ENCODE measurements at regions not wholly inside any gene's neighbourhood (a gene's known extent, or its start where the extent isn't known, plus 50 kb on each side); places are given as distances from the start of the nearest gene placed in this dataset.
"Not testable (repeated sequence)": the region's sequence is repeated elsewhere in the genome, so short reads cannot be mapped to it uniquely, and the experiment has no call there.

DNA sequence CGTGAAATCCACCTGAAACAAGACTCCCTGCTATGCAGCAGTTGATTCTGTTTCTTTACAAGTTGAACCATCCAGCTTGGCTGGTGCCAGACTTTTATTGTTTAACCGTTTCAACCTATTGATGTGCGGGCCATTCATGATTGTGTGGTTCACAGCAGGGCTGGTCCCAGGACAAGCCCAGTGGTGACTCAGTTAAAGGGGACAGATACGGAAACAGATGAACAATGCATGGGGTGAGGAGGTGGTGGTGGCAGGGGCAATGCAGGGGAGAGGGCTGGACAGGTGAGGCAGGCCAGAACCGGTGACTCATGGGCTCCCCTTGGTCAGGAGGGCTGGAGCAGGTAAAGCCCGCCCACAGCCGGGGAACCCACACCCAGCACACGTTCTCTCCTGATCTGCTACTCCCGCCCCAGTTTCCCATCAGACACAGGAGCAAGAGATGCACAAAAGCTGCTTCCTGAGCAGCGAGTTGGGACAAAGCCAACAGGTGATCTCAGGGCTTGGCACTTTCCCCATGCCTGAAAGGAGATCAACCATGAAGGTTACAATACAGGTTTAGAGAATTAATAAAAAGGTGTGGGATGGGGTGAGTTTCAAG is 232.2 kb downstream of the LY86 start:
- no peak for DNase-seq

DNA sequence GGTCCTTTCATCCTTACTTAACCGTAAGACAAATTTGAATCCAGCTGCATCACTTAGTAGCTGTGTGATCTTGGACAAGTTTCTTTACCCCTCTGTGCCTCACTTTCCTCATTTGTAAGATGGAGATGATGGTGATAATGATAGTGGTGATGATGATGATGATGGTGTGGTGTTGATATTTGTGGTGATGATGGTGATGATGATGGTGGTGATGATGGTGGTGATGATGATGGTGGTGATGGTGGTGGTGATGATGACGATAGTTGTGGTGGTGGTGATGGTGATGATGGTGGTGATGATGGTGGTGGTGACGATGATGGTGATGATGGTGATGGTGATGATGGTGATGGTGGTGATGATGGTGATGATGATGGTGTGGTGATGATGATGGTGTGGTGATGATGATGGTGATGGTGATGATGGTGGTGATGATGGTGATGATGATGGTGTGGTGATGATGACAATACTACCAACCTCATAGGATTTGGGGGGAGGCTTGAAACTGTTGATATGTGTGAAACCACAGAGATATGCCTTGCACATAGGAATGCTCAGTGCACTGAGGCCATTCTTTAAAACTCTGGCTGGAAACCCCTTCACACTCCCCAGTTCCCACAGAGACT is 233.2 kb downstream of the LY86 start:
- DNase-seq, result no peak

DNA sequence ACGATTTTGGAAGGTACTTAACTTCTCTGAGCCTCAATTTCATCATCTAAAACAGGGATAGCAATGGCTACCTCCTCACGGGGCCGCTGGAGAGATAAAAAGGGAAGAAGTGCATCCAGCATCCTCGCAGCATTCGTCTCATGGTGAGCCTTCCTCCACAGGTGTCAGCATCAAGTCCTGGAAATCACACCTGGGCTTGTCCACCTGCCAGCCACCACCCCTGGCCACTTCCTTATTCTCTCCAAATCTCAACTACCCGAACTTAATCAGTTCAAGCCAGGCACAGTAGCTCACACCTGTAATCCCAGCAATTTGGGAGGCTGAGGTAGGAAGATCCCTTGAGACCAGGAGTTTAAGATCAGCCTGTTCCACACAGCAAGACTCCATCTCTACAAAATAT is 234.5 kb downstream of the LY86 start:
- no peak for DNase-seq

DNA sequence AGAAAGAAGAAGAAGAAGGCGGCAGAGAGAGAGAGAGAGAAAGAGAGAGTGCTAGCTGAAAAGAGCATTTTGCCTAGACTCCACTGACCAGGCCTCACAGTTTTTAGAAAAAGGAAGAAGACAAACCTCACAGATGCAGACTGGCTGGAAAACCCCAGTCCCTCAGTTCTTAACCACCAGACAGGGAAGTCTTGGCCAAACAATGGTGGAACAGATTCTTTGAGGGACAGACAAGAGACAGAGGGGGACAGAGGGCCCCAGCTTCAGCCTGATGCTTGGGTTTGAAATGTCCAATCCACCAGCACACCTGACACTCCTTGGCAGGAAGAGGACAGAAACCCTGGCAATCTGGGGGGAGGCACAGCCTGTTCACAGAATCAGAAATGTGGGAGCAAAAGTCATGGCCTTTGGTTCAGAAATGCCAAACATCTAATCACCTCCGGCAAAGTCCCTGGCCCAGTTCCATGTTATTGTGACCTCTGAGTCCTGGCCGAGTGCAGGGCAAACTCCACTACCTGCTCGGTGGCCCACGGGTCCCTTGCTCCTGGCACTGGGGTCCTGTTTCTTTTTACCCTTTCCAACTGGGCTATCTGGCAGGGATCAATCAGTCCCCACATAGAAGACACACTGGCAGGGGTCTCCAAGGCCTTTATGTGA is 235.2 kb downstream of the LY86 start:
- DNase-seq, result no peak

- no peak for DNase-seq
Observed at GRCh38 chr6:6824381-6824780, 235.9 kb downstream of the LY86 start.

- DNase-seq, result no peak
Observed at GRCh38 chr6:6825193-6825784, 236.8 kb downstream of the LY86 start.

- DNase-seq, result no peak
Observed at GRCh38 chr6:6826095-6826901, 237.8 kb downstream of the LY86 start.

GRCh38 chr6:6826961-6827360 is 238.4 kb downstream of the LY86 start:
- no peak for DNase-seq

DNA sequence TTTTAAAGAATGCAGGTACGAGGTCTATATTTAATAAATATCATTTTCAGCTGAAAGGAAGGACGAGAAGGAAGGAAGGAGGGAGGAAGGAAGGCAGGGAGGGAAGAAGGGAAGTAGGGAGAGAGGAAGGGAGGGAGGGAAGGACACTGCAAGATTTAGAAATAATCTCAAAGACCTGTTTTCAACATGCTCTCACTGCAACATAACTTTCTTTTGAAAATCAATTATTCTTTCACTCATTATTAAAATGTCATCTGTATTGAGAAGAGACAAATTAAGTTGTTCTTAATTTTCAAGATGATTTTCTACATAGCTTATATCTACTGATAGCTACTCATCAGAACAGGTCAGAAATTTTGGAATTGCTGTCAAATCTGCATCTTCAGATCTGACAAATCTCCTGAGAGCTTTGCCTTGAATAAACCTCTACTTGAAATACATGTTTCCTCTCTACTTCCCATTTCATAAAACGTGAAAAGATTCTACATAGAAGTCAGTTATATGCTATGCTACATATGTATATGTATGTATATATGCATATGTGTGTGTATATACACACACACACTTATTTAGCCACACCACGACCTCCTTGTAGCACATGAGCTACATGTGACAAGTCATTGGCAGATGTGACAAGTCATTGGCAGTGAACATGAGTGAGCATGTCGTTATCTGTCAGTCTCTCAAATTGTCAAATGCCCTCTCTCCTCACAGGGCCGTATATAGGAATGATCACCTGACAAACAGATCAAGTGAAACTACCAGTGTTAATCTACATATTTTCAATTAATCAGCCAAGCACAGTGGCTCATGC is 241.6 kb downstream of the LY86 start:
- no peak for DNase-seq

DNA sequence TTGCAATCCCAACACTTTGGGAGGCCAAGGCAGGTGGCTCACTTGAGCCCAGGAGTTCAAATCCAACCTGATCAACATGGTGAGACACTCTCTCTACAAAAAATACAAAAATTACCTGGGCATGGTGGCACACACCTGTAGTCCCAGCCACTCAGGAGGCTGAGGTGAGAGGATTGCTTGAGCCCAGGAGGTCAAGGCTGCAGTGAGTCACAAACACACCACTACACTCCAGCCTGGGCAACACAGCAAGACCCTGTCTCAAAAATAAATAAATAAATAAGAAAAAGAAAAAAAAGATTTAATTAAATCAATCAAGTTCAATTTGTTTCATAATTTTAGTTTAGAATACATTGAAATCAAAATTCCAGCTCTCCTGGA is 242.2 kb downstream of the LY86 start:
- DNase-seq, result not testable (repeated sequence)

DNA sequence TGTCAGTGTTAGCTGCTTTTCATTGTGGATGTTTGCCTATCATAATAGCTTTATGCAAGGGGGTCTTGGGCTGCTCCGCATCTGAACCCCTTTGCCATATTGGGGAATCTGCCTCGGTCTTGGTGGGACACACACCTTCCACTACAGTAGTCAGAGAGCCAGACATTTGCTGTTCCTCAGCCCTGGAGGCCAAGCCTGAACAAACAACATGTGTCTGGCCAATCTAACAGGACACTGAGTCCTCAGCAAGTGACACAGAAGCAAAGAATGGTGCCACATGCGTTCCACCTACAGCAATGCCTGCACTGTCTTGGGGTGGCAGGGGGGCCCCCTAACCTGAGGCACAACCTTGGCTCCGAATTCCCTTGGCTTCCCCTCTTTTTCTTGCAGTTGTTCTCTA is 243.9 kb downstream of the LY86 start:
- no peak for DNase-seq

DNA sequence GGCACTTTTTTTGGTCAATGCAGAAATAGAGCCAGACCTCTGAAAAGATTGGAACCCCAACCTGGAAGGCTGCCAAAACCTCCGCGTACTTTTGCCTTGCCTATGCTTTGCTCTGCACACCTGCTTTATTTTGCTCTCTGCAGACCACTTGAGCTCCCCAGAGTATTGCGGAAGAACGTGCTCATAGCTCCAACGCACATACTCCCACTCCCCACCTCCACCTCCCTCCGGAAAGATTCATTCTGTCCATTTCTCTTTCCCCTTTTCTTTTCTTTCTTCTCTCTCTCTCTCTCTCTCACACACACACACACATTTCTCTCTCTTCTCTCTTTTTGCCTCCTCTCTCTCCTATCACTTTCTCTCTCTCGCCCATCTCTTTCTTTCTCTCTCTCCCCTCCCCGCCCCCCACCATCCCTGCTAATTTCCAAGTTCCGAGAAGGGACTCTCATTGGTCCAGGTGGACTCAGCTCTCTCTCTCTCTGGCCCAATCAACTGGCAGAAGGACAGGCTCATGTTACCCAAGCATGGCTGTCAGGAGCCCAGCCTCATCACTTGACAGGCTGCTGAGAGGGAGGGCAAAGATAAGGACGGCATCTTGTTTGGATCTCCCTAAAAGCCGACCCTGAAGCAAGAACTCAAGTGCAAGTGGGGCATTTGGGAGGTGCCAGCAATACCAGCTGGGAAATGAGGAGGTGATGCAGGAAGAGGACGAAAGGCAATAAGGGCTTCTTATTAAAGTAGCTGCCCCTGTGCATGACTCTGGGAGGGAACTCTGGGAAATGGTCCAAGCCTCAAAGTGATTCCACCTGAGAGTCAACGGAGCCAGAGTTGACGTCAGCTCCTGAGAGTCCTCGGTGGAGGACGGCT is 246.1 kb downstream of the LY86 start:
- DNase-seq, result no peak

GRCh38 chr6:6835223-6835503 is 246.6 kb downstream of the LY86 start:
- DNase-seq, result no peak

DNA sequence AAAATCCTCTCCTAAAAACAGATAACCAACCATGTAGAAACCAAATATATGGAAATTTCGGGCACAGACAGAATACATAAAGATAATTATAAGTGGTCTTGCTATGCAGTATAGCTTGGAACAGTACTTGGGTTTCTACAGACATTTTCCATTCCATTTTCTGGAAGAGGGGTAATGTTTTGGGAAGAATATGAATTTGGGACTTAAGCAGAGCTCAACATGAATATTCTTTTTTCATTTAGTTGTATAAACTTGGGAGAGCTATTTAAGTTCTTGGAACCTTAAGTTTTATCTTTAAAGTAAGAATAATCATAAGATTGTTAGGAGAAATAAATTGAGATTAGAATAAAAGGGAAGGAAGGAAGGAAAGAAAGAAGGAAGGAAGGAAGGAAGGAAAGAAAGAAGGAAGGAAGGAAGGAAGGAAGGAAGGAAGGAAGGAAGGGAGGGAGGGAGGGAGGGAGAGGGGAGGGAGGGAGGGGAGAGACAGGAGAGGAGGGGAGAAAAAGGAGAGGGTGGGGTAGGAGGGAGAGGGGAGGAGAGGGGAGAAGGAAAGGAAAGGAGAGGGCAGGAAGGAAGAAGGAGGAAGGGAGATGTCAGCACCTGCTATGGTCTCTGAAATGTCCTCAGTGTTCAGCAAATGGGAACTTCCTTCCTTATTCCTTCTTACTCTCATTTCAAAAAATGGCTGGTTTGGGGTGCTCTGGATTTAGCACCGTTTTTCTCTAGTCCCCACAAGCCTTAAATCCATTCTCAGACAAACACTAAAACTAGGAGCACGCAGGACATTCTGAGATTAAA is 248.3 kb downstream of the LY86 start:
- DNase-seq, result no peak

- DNase-seq, result no peak
Observed at GRCh38 chr6:6837541-6838080, 249.1 kb downstream of the LY86 start.

- no peak for DNase-seq
Observed at GRCh38 chr6:6840831-6841291, 252.3 kb downstream of the LY86 start.

- no peak for DNase-seq
Observed at GRCh38 chr6:6841571-6841970, 253.1 kb downstream of the LY86 start.

GRCh38 chr6:6842291-6842690 is 253.8 kb downstream of the LY86 start:
- DNase-seq, result peak; percentile 51

DNA sequence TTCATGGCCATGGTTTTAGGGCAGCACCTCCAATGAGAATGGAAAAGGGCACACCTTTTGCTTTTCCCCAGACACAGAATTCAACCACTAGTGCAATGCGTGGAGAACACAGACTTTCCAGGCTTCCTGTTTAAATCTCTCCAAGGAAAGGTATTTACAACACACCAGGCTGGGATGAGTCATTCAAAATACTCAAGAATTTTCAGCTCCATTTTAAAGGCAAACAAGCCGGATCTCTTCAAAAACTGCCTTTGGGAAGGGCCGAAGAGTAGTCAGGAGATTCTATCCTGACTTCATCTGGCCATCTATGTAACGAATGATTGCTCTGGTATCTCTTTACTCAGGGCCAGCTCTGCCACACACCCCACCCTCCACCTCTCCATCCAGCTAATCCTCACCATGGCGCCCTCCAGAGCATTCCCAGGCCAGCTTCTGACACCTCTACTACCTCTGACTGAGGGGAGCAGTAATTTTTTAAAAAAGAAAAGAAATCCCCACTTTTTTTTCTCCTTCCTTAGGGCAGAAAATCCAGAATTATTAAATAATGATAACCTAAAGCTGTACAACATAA is 254.6 kb downstream of the LY86 start:
- DNase-seq, result peak; percentile 56

DNA sequence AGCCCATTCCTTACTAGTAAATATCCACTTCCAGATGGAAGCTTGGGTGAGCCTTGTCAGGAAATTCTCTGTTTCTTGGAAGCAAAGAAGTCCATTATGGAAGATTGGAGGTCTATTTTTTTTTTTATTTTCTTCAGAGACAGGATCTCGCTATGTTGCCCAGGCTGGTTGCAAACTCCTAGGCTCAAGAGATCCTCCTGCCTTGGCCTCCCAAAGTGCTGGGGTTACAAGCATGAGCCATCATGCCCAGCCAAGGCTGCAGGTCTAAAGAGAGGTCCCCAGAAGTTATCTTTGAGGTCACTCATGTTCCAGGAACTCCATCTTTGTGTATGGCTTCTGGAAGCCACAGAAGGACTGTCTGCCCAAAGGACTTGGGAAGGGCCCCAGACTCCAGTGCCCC is 255.3 kb downstream of the LY86 start:
- no peak for DNase-seq

Measured in fibroblast of skin of right quadriceps (primary cell).